Neural cell (in vitro differentiated cells): ENCODE measurements at regions not wholly inside any gene's neighbourhood (a gene's known extent, or its start where the extent isn't known, plus 50 kb on each side); places are given as distances from the start of the nearest gene placed in this dataset.

ENCODE experiments used
- CTCF ChIP-seq: fragments of 450-650 bp; IDR thresholded peaks from 2 replicates; pipeline ENCODE4 v1.5.1; 2014; ENCODE audit warnings: antibody characterized with exemption, mild to moderate bottlenecking, moderate library complexity; ENCODE audit not compliant: poor library complexity, severe bottlenecking
- EP300 ChIP-seq: fragments of 450-650 bp; conservative IDR thresholded peaks from 2 replicates; pipeline ENCODE4 v1.6.1; 2014; ENCODE audit warnings: antibody characterized with exemption, mild to moderate bottlenecking, moderate library complexity; ENCODE audit not compliant: poor library complexity, severe bottlenecking
- EZH2 ChIP-seq: fragments of 200-600, 300-800 bp; shearing (Covaris generic), sonication (generic); IDR thresholded peaks from 2 replicates; pipeline ENCODE4 v1.6.1; 2014; ENCODE audit warnings: antibody characterized with exemption, low read length, borderline replicate concordance, mild to moderate bottlenecking; ENCODE audit not compliant: insufficient read depth, poor library complexity, severe bottlenecking
- MXI1 ChIP-seq: fragments of 450-650 bp; conservative IDR thresholded peaks from 2 replicates; pipeline ENCODE4 v1.6.1; 2014; ENCODE audit warnings: antibody characterized with exemption, mild to moderate bottlenecking; ENCODE audit not compliant: poor library complexity, severe bottlenecking
- POLR2AphosphoS5 ChIP-seq: IDR thresholded peaks from 2 replicates; pipeline ENCODE4 v1.6.1; 2012
- RAD21 ChIP-seq: fragments of 450-650 bp; conservative IDR thresholded peaks from 2 replicates; pipeline ENCODE4 v1.6.1; 2014; ENCODE audit warnings: antibody characterized with exemption, mild to moderate bottlenecking, moderate library complexity
- SMC3 ChIP-seq: fragments of 450-650 bp; conservative IDR thresholded peaks from 2 replicates; pipeline ENCODE4 v1.6.1; 2014; ENCODE audit warnings: antibody characterized with exemption, mild to moderate bottlenecking, moderate library complexity; ENCODE audit not compliant: poor library complexity
- TAF1 ChIP-seq: IDR thresholded peaks from 2 replicates; pipeline ENCODE4 v1.6.1; 2012; ENCODE audit warnings: low read depth
- TF ChIP-seq, protein P1 (sequence below): IDR thresholded peaks from 2 replicates; pipeline ENCODE4 v1.6.1; 2012; ENCODE audit warnings: borderline replicate concordance

- no peak for TF ChIP-seq CTCF
- TF ChIP-seq MXI1 = no peak
- TF ChIP-seq, protein P1, sequence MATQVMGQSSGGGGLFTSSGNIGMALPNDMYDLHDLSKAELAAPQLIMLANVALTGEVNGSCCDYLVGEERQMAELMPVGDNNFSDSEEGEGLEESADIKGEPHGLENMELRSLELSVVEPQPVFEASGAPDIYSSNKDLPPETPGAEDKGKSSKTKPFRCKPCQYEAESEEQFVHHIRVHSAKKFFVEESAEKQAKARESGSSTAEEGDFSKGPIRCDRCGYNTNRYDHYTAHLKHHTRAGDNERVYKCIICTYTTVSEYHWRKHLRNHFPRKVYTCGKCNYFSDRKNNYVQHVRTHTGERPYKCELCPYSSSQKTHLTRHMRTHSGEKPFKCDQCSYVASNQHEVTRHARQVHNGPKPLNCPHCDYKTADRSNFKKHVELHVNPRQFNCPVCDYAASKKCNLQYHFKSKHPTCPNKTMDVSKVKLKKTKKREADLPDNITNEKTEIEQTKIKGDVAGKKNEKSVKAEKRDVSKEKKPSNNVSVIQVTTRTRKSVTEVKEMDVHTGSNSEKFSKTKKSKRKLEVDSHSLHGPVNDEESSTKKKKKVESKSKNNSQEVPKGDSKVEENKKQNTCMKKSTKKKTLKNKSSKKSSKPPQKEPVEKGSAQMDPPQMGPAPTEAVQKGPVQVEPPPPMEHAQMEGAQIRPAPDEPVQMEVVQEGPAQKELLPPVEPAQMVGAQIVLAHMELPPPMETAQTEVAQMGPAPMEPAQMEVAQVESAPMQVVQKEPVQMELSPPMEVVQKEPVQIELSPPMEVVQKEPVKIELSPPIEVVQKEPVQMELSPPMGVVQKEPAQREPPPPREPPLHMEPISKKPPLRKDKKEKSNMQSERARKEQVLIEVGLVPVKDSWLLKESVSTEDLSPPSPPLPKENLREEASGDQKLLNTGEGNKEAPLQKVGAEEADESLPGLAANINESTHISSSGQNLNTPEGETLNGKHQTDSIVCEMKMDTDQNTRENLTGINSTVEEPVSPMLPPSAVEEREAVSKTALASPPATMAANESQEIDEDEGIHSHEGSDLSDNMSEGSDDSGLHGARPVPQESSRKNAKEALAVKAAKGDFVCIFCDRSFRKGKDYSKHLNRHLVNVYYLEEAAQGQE = no peak
- TF ChIP-seq RAD21 = no peak
- no peak for TF ChIP-seq EZH2
- no peak for TF ChIP-seq SMC3
- TF ChIP-seq POLR2AphosphoS5 = no peak
- no peak for TF ChIP-seq TAF1
- no peak for TF ChIP-seq EP300
Measured at GRCh38 chr3:153528473-153528872, 366.4 kb downstream of the RAP2B start.
